H1 (cell line): ENCODE measurements at regions not wholly inside any gene's neighbourhood (a gene's known extent, or its start where the extent isn't known, plus 50 kb on each side); places are given as distances from the start of the nearest gene placed in this dataset.

Experiments used
- CTCF ChIA-PET: fragments of 300-600 bp; sonication (Branson Sonifier 250); formaldehyde crosslinking; loops from one replicate; lab custom pipeline; 2021; ENCODE audit not compliant: partially characterized antibody; lab: Charles Lee
- POLR2A ChIA-PET: fragments of 300-600 bp; sonication (Branson Sonifier 250); formaldehyde crosslinking; loops from one replicate; lab custom pipeline; 2021; ENCODE audit warnings: inconsistent platforms; ENCODE audit not compliant: partially characterized antibody; lab: Charles Lee
- DNase-seq, 2 experiments: peaks; one replicate each; pipeline versions ENCODE4 v3.0.0 to v3.0.0-alpha.2; 2010 to 2022; ENCODE audit warnings: low spot score in 2 of 2, low read depth in 1 of 2, mixed read lengths in 1 of 2
- FAIRE-seq: peaks from 2 replicates; lab custom pipeline; 2011; peaks lifted over from hg19 to GRCh38; lab: Jason Lieb, UNC
- H2AFZ ChIP-seq: 2 replicates; pipeline ENCODE4 v1.8.1; 2012; ENCODE audit warnings: low read length, inconsistent platforms
- H2AK5ac ChIP-seq: 2 replicates; pipeline ENCODE4 v1.6.1; 2013; ENCODE audit warnings: low read depth, low read length
- H2BK120ac ChIP-seq: replicated peaks from 2 replicates; pipeline ENCODE3; 2013; ENCODE audit warnings: low read depth, low read length, inconsistent platforms
- H2BK12ac ChIP-seq: 2 replicates; pipeline ENCODE4 v1.6.1; 2013; ENCODE audit warnings: low read depth, low read length
- H2BK15ac ChIP-seq: 2 replicates; pipeline ENCODE4 v1.6.1; 2013; ENCODE audit warnings: low read length
- H2BK20ac ChIP-seq: 2 replicates; pipeline ENCODE4 v1.6.1; 2013; ENCODE audit warnings: low read length
- H2BK5ac ChIP-seq: 2 replicates; pipeline ENCODE4 v1.6.1; 2013; ENCODE audit warnings: low read depth, low read length
- H3K14ac ChIP-seq: 2 replicates; pipeline ENCODE4 v1.6.1; 2013; ENCODE audit warnings: inconsistent platforms; ENCODE audit not compliant: insufficient read length
- H3K18ac ChIP-seq: 2 replicates; pipeline ENCODE4 v1.6.1; 2013; ENCODE audit warnings: low read length; ENCODE audit errors: extremely low read depth
- H3K23ac ChIP-seq: 2 replicates; pipeline ENCODE4 v1.6.1; 2013; ENCODE audit warnings: inconsistent platforms; ENCODE audit not compliant: insufficient read length
- H3K23me2 ChIP-seq: 2 replicates; pipeline ENCODE4 v1.6.1; 2013; ENCODE audit warnings: low read depth, low read length
- H3K27ac ChIP-seq: 2 replicates; pipeline ENCODE4 v1.6.1; 2011; ENCODE audit warnings: low read depth, low read length, inconsistent platforms
- H3K27me3 ChIP-seq, 4 experiments: replicated peaks in 1 of 4; 1 replicate in 1 of 4; 2 replicates in 3 of 4; pipeline versions ENCODE4 v1.6.1 to v1.8.1; 2011 to 2013; ENCODE audit warnings: low read length in 3 of 4, mild to moderate bottlenecking in 3 of 4, inconsistent platforms in 2 of 4, mixed read lengths in 2 of 4, moderate library complexity in 1 of 4; ENCODE audit not compliant: control insufficient read depth in 3 of 4, insufficient read depth in 3 of 4; ENCODE audit errors: extremely low read depth in 1 of 4
- H3K36me3 ChIP-seq, 4 experiments: 2 replicates each; pipeline versions ENCODE4 v1.6.1 to v1.8.1; 2011 to 2013; ENCODE audit warnings: mild to moderate bottlenecking in 4 of 4, low read length in 3 of 4, moderate library complexity in 2 of 4, control low read depth in 1 of 4, inconsistent platforms in 1 of 4; ENCODE audit not compliant: insufficient read depth in 4 of 4, control insufficient read depth in 2 of 4
- H3K4ac ChIP-seq: replicated peaks from 2 replicates; pipeline ENCODE3; 2013; ENCODE audit warnings: low read length, low read depth, mixed read lengths, inconsistent platforms; ENCODE audit not compliant: insufficient read length
- H3K4me1 ChIP-seq, 4 experiments: replicated peaks in 1 of 4; 1 replicate in 1 of 4; 2 replicates in 3 of 4; pipeline versions ENCODE4 v1.6.1 to v1.8.1; 2011 to 2013; ENCODE audit warnings: low read length in 3 of 4, inconsistent platforms in 2 of 4, mixed read lengths in 1 of 4; ENCODE audit not compliant: insufficient read depth in 4 of 4, control insufficient read depth in 3 of 4
- H3K4me2 ChIP-seq, 2 experiments: 2 replicates each; pipeline versions ENCODE4 v1.6.1 to v1.8.1; 2011 to 2013; ENCODE audit warnings: low read depth in 2 of 2, low read length in 2 of 2, control low read depth in 1 of 2, inconsistent platforms in 1 of 2, mild to moderate bottlenecking in 1 of 2; ENCODE audit not compliant: insufficient read depth in 1 of 2
- H3K4me3 ChIP-seq, 4 experiments: fragments of 200-600, 300-600 bp in 1 of 4; sonication (generic), shearing (Covaris generic), sonication (Bioruptor Twin) in 1 of 4; 2 replicates each; pipeline versions ENCODE4 v1.5.1 to v1.8.1; 2011 to 2016; ENCODE audit warnings: low read length in 4 of 4, low read depth in 3 of 4, control low read depth in 2 of 4, inconsistent platforms in 2 of 4, mild to moderate bottlenecking in 2 of 4, mixed read lengths in 1 of 4, moderate library complexity in 1 of 4; ENCODE audit not compliant: insufficient read depth in 2 of 4; ENCODE audit errors: extremely low read depth in 1 of 4
- H3K56ac ChIP-seq: replicated peaks from 2 replicates; pipeline ENCODE3; 2013; ENCODE audit warnings: low read depth, mild to moderate bottlenecking, mixed read lengths, low read length, inconsistent platforms; ENCODE audit not compliant: insufficient read length
- H3K79me1 ChIP-seq: 2 replicates; pipeline ENCODE4 v1.6.1; 2013; ENCODE audit warnings: low read depth, low read length, control low read depth
- H3K79me2 ChIP-seq, 2 experiments: 2 replicates each; pipeline versions ENCODE4 v1.6.1 to v1.8.1; 2012 to 2013; ENCODE audit warnings: low read length in 2 of 2, mild to moderate bottlenecking in 2 of 2, inconsistent platforms in 1 of 2; ENCODE audit not compliant: insufficient read depth in 2 of 2, control insufficient read depth in 1 of 2
- H3K9ac ChIP-seq, 4 experiments: replicated peaks in 1 of 4; 1 replicate in 1 of 4; 2 replicates in 3 of 4; pipeline versions ENCODE4 v1.6.1 to v1.8.1; 2011 to 2013; ENCODE audit warnings: low read depth in 3 of 4, low read length in 3 of 4, control low read depth in 2 of 4, mild to moderate bottlenecking in 2 of 4, moderate library complexity in 2 of 4, inconsistent platforms in 1 of 4; ENCODE audit errors: extremely low read depth in 1 of 4
- H3K9me3 ChIP-seq, 2 experiments: 2 replicates each; pipeline versions ENCODE4 v1.6.1 to v1.8.1; 2012 to 2013; ENCODE audit warnings: mild to moderate bottlenecking in 2 of 2, moderate library complexity in 2 of 2, control low read depth in 1 of 2, inconsistent platforms in 1 of 2, low read depth in 1 of 2, low read length in 1 of 2, mixed read lengths in 1 of 2; ENCODE audit not compliant: insufficient read depth in 2 of 2
- H4K20me1 ChIP-seq, 2 experiments: replicated peaks in 1 of 2; 2 replicates each; pipeline versions ENCODE3 to v1.8.1; 2011 to 2013; ENCODE audit warnings: inconsistent platforms in 2 of 2, low read length in 2 of 2, mild to moderate bottlenecking in 1 of 2; ENCODE audit not compliant: insufficient read depth in 2 of 2, control insufficient read depth in 1 of 2
- H4K5ac ChIP-seq: 2 replicates; pipeline ENCODE4 v1.6.1; 2013; ENCODE audit warnings: low read length, low read depth, mixed read lengths, inconsistent platforms; ENCODE audit not compliant: insufficient read length
- H4K8ac ChIP-seq: 2 replicates; pipeline ENCODE4 v1.8.0; 2013; ENCODE audit warnings: mild to moderate bottlenecking, moderate library complexity, low read length, inconsistent platforms; ENCODE audit not compliant: insufficient read depth; ENCODE audit errors: extremely low read depth
- H4K91ac ChIP-seq: replicated peaks from 2 replicates; pipeline ENCODE3; 2013; ENCODE audit warnings: low read length, mixed read lengths, inconsistent platforms; ENCODE audit not compliant: insufficient read length
- POLR2A ChIP-seq, 2 experiments: IDR thresholded peaks; 1 replicate in 1 of 2; 2 replicates in 1 of 2; pipeline ENCODE4 v1.6.1; 2011; ENCODE audit warnings: low read depth in 2 of 2, low read length in 2 of 2, mild to moderate bottlenecking in 2 of 2; ENCODE audit errors: control extremely low read depth in 1 of 2
- SUZ12 ChIP-seq: fragments of 200-600 bp; sonication (generic); IDR thresholded peaks from 2 replicates; pipeline ENCODE4 v1.6.1; 2012; ENCODE audit warnings: mild to moderate bottlenecking, inconsistent platforms, low read length, moderate library complexity, mixed read lengths
- TF ChIP-seq, protein P1 (sequence below): IDR thresholded peaks from 2 replicates; pipeline ENCODE4 v1.6.1; 2012; ENCODE audit warnings: inconsistent platforms

DNA sequence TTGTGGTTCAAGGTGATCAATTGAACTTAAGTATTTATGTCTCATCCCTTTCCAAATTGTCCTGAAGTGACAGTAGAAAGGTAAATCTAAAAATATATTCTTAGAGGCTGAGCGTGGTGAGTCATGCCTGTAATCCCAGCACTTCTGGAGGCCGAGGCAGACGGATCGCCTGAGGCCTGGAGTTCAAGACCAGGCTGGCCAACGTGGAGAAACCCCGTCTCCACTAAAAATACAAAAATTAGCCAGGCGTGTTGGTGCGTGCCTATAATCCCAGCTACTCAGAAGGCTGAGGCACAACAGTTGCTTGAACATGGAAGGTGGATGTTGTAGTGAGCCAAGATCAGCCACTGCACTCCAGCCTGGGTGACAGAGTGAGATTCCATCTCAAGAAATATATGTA is 226.6 kb downstream of the DPH6 start (continued):
- TF ChIP-seq, protein P1, sequence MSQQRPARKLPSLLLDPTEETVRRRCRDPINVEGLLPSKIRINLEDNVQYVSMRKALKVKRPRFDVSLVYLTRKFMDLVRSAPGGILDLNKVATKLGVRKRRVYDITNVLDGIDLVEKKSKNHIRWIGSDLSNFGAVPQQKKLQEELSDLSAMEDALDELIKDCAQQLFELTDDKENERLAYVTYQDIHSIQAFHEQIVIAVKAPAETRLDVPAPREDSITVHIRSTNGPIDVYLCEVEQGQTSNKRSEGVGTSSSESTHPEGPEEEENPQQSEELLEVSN: no peak
- TF ChIP-seq, all 59 proteins: peak for 0

DNA sequence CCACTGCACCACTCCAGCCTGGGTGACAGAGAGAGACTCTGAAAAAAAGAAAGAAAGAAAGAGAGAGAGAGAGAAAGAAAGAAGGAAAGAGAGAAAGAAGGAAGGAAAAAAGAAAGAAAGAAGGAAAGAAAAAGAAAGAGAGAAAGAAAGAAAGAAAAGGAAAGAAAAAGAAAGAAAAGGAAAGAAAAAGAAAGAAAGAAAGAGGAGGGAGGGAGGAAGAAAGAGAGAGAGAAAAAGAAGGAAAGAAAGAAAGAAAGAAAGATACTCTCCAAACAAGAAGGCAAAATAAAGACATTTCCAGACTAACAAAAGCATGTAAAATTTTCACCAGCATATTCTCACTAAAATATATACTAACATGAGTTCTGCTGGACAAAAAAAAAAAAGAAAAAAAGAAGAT is 228.7 kb downstream of the DPH6 start:
- no peak for DNase-seq
- Histone ChIP-seq H3K27ac (no peak overlapping the region), H3K4me3 (no peak overlapping the region), H3K4me2 (no peak overlapping the region), H3K27me3 (no peaks in the 10 kb centered on the region), H3K14ac (no peak overlapping the region), H3K23ac (no peak overlapping the region), H3K56ac (no peak overlapping the region), H4K20me1 (no peaks in the 10 kb centered on the region), H2BK15ac (no peak overlapping the region), H4K5ac (no peak overlapping the region), H3K36me3 (no peaks in the 10 kb centered on the region), H2BK20ac (no peak overlapping the region), H3K79me2 (no peaks in the 10 kb centered on the region), H2BK120ac (no peak overlapping the region), H3K18ac (no peak overlapping the region), H3K79me1 (no peaks in the 10 kb centered on the region), H3K23me2 (no peaks in the 10 kb centered on the region), H3K4ac (no peak overlapping the region), H3K9ac (no peak overlapping the region), H4K8ac (no peak overlapping the region), H2BK5ac (no peak overlapping the region), H2BK12ac (no peak overlapping the region), H3K4me1 (no peaks in the 10 kb centered on the region), H3K9me3 (no peaks in the 10 kb centered on the region), H4K91ac (no peak overlapping the region), H2AFZ (no peak overlapping the region), H2AK5ac (no peak overlapping the region)
- FAIRE-seq: no peak
- ChIA-PET CTCF (no interaction called here), POLR2A (no interaction called here)
- no peak for TF ChIP-seq SUZ12
- TF ChIP-seq POLR2A (IDR thresholded peaks at IDR 0.05; ENCODE audit: control extremely low read depth in 1 of 2, low read depth in 2 of 2, low read length in 2 of 2): no peak
